H1 (cell line): ENCODE measurements at regions not wholly inside any gene's neighbourhood (a gene's known extent, or its start where the extent isn't known, plus 50 kb on each side); places are given as distances from the start of the nearest gene placed in this dataset.

Experiments used
- CTCF ChIA-PET: fragments of 300-600 bp; sonication (Branson Sonifier 250); formaldehyde crosslinking; loops from one replicate; lab custom pipeline; 2021; ENCODE audit not compliant: partially characterized antibody; lab: Charles Lee
- POLR2A ChIA-PET: fragments of 300-600 bp; sonication (Branson Sonifier 250); formaldehyde crosslinking; loops from one replicate; lab custom pipeline; 2021; ENCODE audit warnings: inconsistent platforms; ENCODE audit not compliant: partially characterized antibody; lab: Charles Lee
- DNase-seq, 2 experiments: peaks; one replicate each; pipeline versions ENCODE4 v3.0.0 to v3.0.0-alpha.2; 2010 to 2022; ENCODE audit warnings: low spot score in 2 of 2, low read depth in 1 of 2, mixed read lengths in 1 of 2
- FAIRE-seq: peaks from 2 replicates; lab custom pipeline; 2011; peaks lifted over from hg19 to GRCh38; lab: Jason Lieb, UNC
- H2AFZ ChIP-seq: 2 replicates; pipeline ENCODE4 v1.8.1; 2012; ENCODE audit warnings: low read length, inconsistent platforms
- H2AK5ac ChIP-seq: 2 replicates; pipeline ENCODE4 v1.6.1; 2013; ENCODE audit warnings: low read depth, low read length
- H2BK120ac ChIP-seq: replicated peaks from 2 replicates; pipeline ENCODE3; 2013; ENCODE audit warnings: low read depth, low read length, inconsistent platforms
- H2BK12ac ChIP-seq: 2 replicates; pipeline ENCODE4 v1.6.1; 2013; ENCODE audit warnings: low read depth, low read length
- H2BK15ac ChIP-seq: 2 replicates; pipeline ENCODE4 v1.6.1; 2013; ENCODE audit warnings: low read length
- H2BK20ac ChIP-seq: 2 replicates; pipeline ENCODE4 v1.6.1; 2013; ENCODE audit warnings: low read length
- H2BK5ac ChIP-seq: 2 replicates; pipeline ENCODE4 v1.6.1; 2013; ENCODE audit warnings: low read depth, low read length
- H3K14ac ChIP-seq: 2 replicates; pipeline ENCODE4 v1.6.1; 2013; ENCODE audit warnings: inconsistent platforms; ENCODE audit not compliant: insufficient read length
- H3K18ac ChIP-seq: 2 replicates; pipeline ENCODE4 v1.6.1; 2013; ENCODE audit warnings: low read length; ENCODE audit errors: extremely low read depth
- H3K23ac ChIP-seq: 2 replicates; pipeline ENCODE4 v1.6.1; 2013; ENCODE audit warnings: inconsistent platforms; ENCODE audit not compliant: insufficient read length
- H3K23me2 ChIP-seq: 2 replicates; pipeline ENCODE4 v1.6.1; 2013; ENCODE audit warnings: low read depth, low read length
- H3K27ac ChIP-seq: 2 replicates; pipeline ENCODE4 v1.6.1; 2011; ENCODE audit warnings: low read depth, low read length, inconsistent platforms
- H3K27me3 ChIP-seq, 4 experiments: replicated peaks in 1 of 4; 1 replicate in 1 of 4; 2 replicates in 3 of 4; pipeline versions ENCODE4 v1.6.1 to v1.8.1; 2011 to 2013; ENCODE audit warnings: low read length in 3 of 4, mild to moderate bottlenecking in 3 of 4, inconsistent platforms in 2 of 4, mixed read lengths in 2 of 4, moderate library complexity in 1 of 4; ENCODE audit not compliant: control insufficient read depth in 3 of 4, insufficient read depth in 3 of 4; ENCODE audit errors: extremely low read depth in 1 of 4
- H3K36me3 ChIP-seq, 4 experiments: 2 replicates each; pipeline versions ENCODE4 v1.6.1 to v1.8.1; 2011 to 2013; ENCODE audit warnings: mild to moderate bottlenecking in 4 of 4, low read length in 3 of 4, moderate library complexity in 2 of 4, control low read depth in 1 of 4, inconsistent platforms in 1 of 4; ENCODE audit not compliant: insufficient read depth in 4 of 4, control insufficient read depth in 2 of 4
- H3K4ac ChIP-seq: replicated peaks from 2 replicates; pipeline ENCODE3; 2013; ENCODE audit warnings: low read length, low read depth, mixed read lengths, inconsistent platforms; ENCODE audit not compliant: insufficient read length
- H3K4me1 ChIP-seq, 4 experiments: replicated peaks in 1 of 4; 1 replicate in 1 of 4; 2 replicates in 3 of 4; pipeline versions ENCODE4 v1.6.1 to v1.8.1; 2011 to 2013; ENCODE audit warnings: low read length in 3 of 4, inconsistent platforms in 2 of 4, mixed read lengths in 1 of 4; ENCODE audit not compliant: insufficient read depth in 4 of 4, control insufficient read depth in 3 of 4
- H3K4me2 ChIP-seq, 2 experiments: 2 replicates each; pipeline versions ENCODE4 v1.6.1 to v1.8.1; 2011 to 2013; ENCODE audit warnings: low read depth in 2 of 2, low read length in 2 of 2, control low read depth in 1 of 2, inconsistent platforms in 1 of 2, mild to moderate bottlenecking in 1 of 2; ENCODE audit not compliant: insufficient read depth in 1 of 2
- H3K4me3 ChIP-seq, 4 experiments: fragments of 200-600, 300-600 bp in 1 of 4; sonication (generic), shearing (Covaris generic), sonication (Bioruptor Twin) in 1 of 4; 2 replicates each; pipeline versions ENCODE4 v1.5.1 to v1.8.1; 2011 to 2016; ENCODE audit warnings: low read length in 4 of 4, low read depth in 3 of 4, control low read depth in 2 of 4, inconsistent platforms in 2 of 4, mild to moderate bottlenecking in 2 of 4, mixed read lengths in 1 of 4, moderate library complexity in 1 of 4; ENCODE audit not compliant: insufficient read depth in 2 of 4; ENCODE audit errors: extremely low read depth in 1 of 4
- H3K56ac ChIP-seq: replicated peaks from 2 replicates; pipeline ENCODE3; 2013; ENCODE audit warnings: low read depth, mild to moderate bottlenecking, mixed read lengths, low read length, inconsistent platforms; ENCODE audit not compliant: insufficient read length
- H3K79me1 ChIP-seq: 2 replicates; pipeline ENCODE4 v1.6.1; 2013; ENCODE audit warnings: low read depth, low read length, control low read depth
- H3K79me2 ChIP-seq, 2 experiments: 2 replicates each; pipeline versions ENCODE4 v1.6.1 to v1.8.1; 2012 to 2013; ENCODE audit warnings: low read length in 2 of 2, mild to moderate bottlenecking in 2 of 2, inconsistent platforms in 1 of 2; ENCODE audit not compliant: insufficient read depth in 2 of 2, control insufficient read depth in 1 of 2
- H3K9ac ChIP-seq, 4 experiments: replicated peaks in 1 of 4; 1 replicate in 1 of 4; 2 replicates in 3 of 4; pipeline versions ENCODE4 v1.6.1 to v1.8.1; 2011 to 2013; ENCODE audit warnings: low read depth in 3 of 4, low read length in 3 of 4, control low read depth in 2 of 4, mild to moderate bottlenecking in 2 of 4, moderate library complexity in 2 of 4, inconsistent platforms in 1 of 4; ENCODE audit errors: extremely low read depth in 1 of 4
- H3K9me3 ChIP-seq, 2 experiments: 2 replicates each; pipeline versions ENCODE4 v1.6.1 to v1.8.1; 2012 to 2013; ENCODE audit warnings: mild to moderate bottlenecking in 2 of 2, moderate library complexity in 2 of 2, control low read depth in 1 of 2, inconsistent platforms in 1 of 2, low read depth in 1 of 2, low read length in 1 of 2, mixed read lengths in 1 of 2; ENCODE audit not compliant: insufficient read depth in 2 of 2
- H4K20me1 ChIP-seq, 2 experiments: replicated peaks in 1 of 2; 2 replicates each; pipeline versions ENCODE3 to v1.8.1; 2011 to 2013; ENCODE audit warnings: inconsistent platforms in 2 of 2, low read length in 2 of 2, mild to moderate bottlenecking in 1 of 2; ENCODE audit not compliant: insufficient read depth in 2 of 2, control insufficient read depth in 1 of 2
- H4K5ac ChIP-seq: 2 replicates; pipeline ENCODE4 v1.6.1; 2013; ENCODE audit warnings: low read length, low read depth, mixed read lengths, inconsistent platforms; ENCODE audit not compliant: insufficient read length
- H4K8ac ChIP-seq: 2 replicates; pipeline ENCODE4 v1.8.0; 2013; ENCODE audit warnings: mild to moderate bottlenecking, moderate library complexity, low read length, inconsistent platforms; ENCODE audit not compliant: insufficient read depth; ENCODE audit errors: extremely low read depth
- H4K91ac ChIP-seq: replicated peaks from 2 replicates; pipeline ENCODE3; 2013; ENCODE audit warnings: low read length, mixed read lengths, inconsistent platforms; ENCODE audit not compliant: insufficient read length
- ATF2 ChIP-seq: IDR thresholded peaks from 2 replicates; pipeline ENCODE4 v1.6.1; 2012; ENCODE audit warnings: low read length, inconsistent platforms
- BCL11A ChIP-seq, 2 experiments: IDR thresholded peaks; one replicate each; pipeline ENCODE4 v1.6.1; 2011; ENCODE audit warnings: low read depth in 2 of 2, low read length in 2 of 2, mild to moderate bottlenecking in 2 of 2
- CBX5 ChIP-seq: fragments of 300-800, 300-1000 bp; sonication (generic); IDR thresholded peaks from 2 replicates; pipeline ENCODE4 v1.7.1; 2016; ENCODE audit warnings: antibody characterized with exemption, low read length, low read depth
- CREB1 ChIP-seq: IDR thresholded peaks from 2 replicates; pipeline ENCODE4 v1.6.1; 2012; ENCODE audit warnings: inconsistent platforms
- GTF2F1 ChIP-seq: IDR thresholded peaks from 2 replicates; pipeline ENCODE4 v1.6.1; 2012; ENCODE audit warnings: low read depth, low read length, improper control_type of control experiment, borderline replicate concordance
- HDAC2 ChIP-seq, 2 experiments: fragments of 300-600 bp in 1 of 2; sonication (generic) in 1 of 2; IDR thresholded peaks; 2 replicates each; pipeline ENCODE4 v1.6.1; 2011 to 2012; ENCODE audit warnings: low read depth in 2 of 2, low read length in 2 of 2, mild to moderate bottlenecking in 2 of 2, moderate library complexity in 2 of 2, borderline replicate concordance in 1 of 2, inconsistent platforms in 1 of 2
- HDAC6 ChIP-seq: IDR thresholded peaks from one replicate; pipeline ENCODE4 v1.7.1; 2012; ENCODE audit warnings: low read depth, mild to moderate bottlenecking, inconsistent platforms, low read length, moderate library complexity
- MAFK ChIP-seq: IDR thresholded peaks from 2 replicates; pipeline ENCODE4 v1.6.1; 2012; ENCODE audit warnings: low read depth, mild to moderate bottlenecking, improper control_type of control experiment, low read length
- SIN3A ChIP-seq, 2 experiments: IDR thresholded peaks in 1 of 2; conservative IDR thresholded peaks in 1 of 2; 2 replicates each; pipeline ENCODE4 v1.6.1; 2011 to 2012; ENCODE audit warnings: low read length in 2 of 2, improper control_type of control experiment in 1 of 2, low read depth in 1 of 2, mild to moderate bottlenecking in 1 of 2
- SP1 ChIP-seq: IDR thresholded peaks from 2 replicates; pipeline ENCODE4 v1.6.1; 2011; ENCODE audit warnings: low read depth, low read length
- TAF7 ChIP-seq: optimal IDR thresholded peaks from 2 replicates; pipeline ENCODE3; 2011; ENCODE audit warnings: low read depth, mild to moderate bottlenecking, inconsistent platforms, low read length, moderate library complexity, borderline replicate concordance
- TCF12 ChIP-seq: IDR thresholded peaks from 2 replicates; pipeline ENCODE4 v1.6.1; 2011; ENCODE audit warnings: low read depth, mild to moderate bottlenecking, low read length
- WGBS, 2 experiments: shearing (Covaris generic) in 1 of 2; methylation state at CpG; one replicate each; pipeline versions ENCODE4 v1.1.6 to v1.1.7; 2013 to 2015; ENCODE audit warnings: low lambda C conversion rate in 2 of 2, mixed read lengths in 2 of 2, inconsistent platforms in 1 of 2, low coverage in 1 of 2, missing lambda C conversion rate in 1 of 2; ENCODE audit not compliant: insufficient replicate concordance in 2 of 2, insufficient coverage in 1 of 2, insufficient read length in 1 of 2; ENCODE audit errors: extremely low coverage in 1 of 2, missing lambda C conversion rate in 1 of 2; 5-methylcytosine and 5-hydroxymethylcytosine counted together

GRCh38 chr6:156026486-156027247 is 571.0 kb upstream of the NOX3 start:
- POLR2A ChIA-PET = no interaction called here
- Histone ChIP-seq H2BK15ac (no peak overlapping the region), H3K9me3 (peaks cover 7 to 9% of the 10 kb centered on the region in 2 experiments; a peak in 2 of 4 replicates), H3K79me1 (no peaks in the 10 kb centered on the region), H3K9ac (no peak overlapping the region), H3K79me2 (no peaks in the 10 kb centered on the region), H3K23ac (no peak overlapping the region), H4K20me1 (no peaks in the 10 kb centered on the region), H3K56ac (no peak overlapping the region), H2AFZ (no peak overlapping the region), H4K5ac (no peak overlapping the region), H2AK5ac (no peak overlapping the region), H2BK20ac (no peak overlapping the region), H2BK120ac (no peak overlapping the region), H4K91ac (no peak overlapping the region), H2BK5ac (no peak overlapping the region), H2BK12ac (no peak overlapping the region), H3K4me1 (no peaks in the 10 kb centered on the region), H3K18ac (no peak overlapping the region), H3K14ac (no peak overlapping the region), H3K23me2 (no peaks in the 10 kb centered on the region), H3K27me3 (no peaks in the 10 kb centered on the region), H3K4ac (no peak overlapping the region), H3K4me3 (no peak overlapping the region), H3K27ac (no peak overlapping the region), H3K36me3 (no peaks in the 10 kb centered on the region), H4K8ac (no peak overlapping the region), H3K4me2 (no peak overlapping the region)
- 71% methylated on average over 4 of the region's 4 CpGs; no CpG with 5 or more reads in 1 of the 2 experiments for WGBS, 2 experiments
- FAIRE-seq (no peak), DNase-seq (no peak)
- CTCF ChIA-PET = no interaction called here
- TF ChIP-seq TCF12 = no peak
- TF ChIP-seq TAF7 = no peak
- TF ChIP-seq CBX5 = no peak
- TF ChIP-seq SIN3A (conservative IDR thresholded peaks at IDR 0.05 in 1 of 2, IDR thresholded peaks at IDR 0.05 in 1 of 2; ENCODE audit: low read depth in 1 of 2, low read length in 2 of 2) = no peak
- TF ChIP-seq GTF2F1 = no peak
- no peak for TF ChIP-seq HDAC2 (IDR thresholded peaks at IDR 0.05; ENCODE audit: borderline replicate concordance in 1 of 2, low read depth in 2 of 2, low read length in 2 of 2)
- no peak for TF ChIP-seq ATF2
- no peak for TF ChIP-seq HDAC6
- TF ChIP-seq CREB1 = no peak
- no peak for TF ChIP-seq BCL11A (IDR thresholded peaks at IDR 0.05; ENCODE audit: low read depth in 2 of 2, low read length in 2 of 2)
- TF ChIP-seq MAFK = no peak
- no peak for TF ChIP-seq SP1
